Esophagus muscularis mucosa (tissue), 3 donors: ENCODE measurements at regions not wholly inside any gene's neighbourhood (a gene's known extent, or its start where the extent isn't known, plus 50 kb on each side); places are given as distances from the start of the nearest gene placed in this dataset.

Experiments used
- CTCF ChIP-seq, 3 experiments: fragments of 200-600 bp in 2 of 3; fragments of 450-650 bp in 1 of 3; sonication (generic) in 2 of 3; IDR thresholded peaks; one replicate each; pipeline ENCODE4 v1.5.1; 2017 to 2019; ENCODE audit warnings: antibody characterized with exemption in 3 of 3, mild to moderate bottlenecking in 2 of 3, moderate library complexity in 1 of 3
- POLR2A ChIP-seq: fragments of 450-650 bp; IDR thresholded peaks from one replicate; pipeline ENCODE4 v1.6.1; 2017; ENCODE audit warnings: antibody characterized with exemption, moderate library complexity, mild to moderate bottlenecking, low read depth
- POLR2AphosphoS5 ChIP-seq, 2 donors: sonication (generic); formaldehyde crosslinking; IDR thresholded peaks; one replicate each; pipeline ENCODE4 v1.6.1; 2017; ENCODE audit warnings: antibody characterized with exemption in 2 of 2

- TF ChIP-seq CTCF (IDR thresholded peaks at IDR 0.05): no peak
- TF ChIP-seq POLR2AphosphoS5 (IDR thresholded peaks at IDR 0.05): no peak
- TF ChIP-seq POLR2A: no peak
Observed at GRCh38 chr2:236790963-236791362, 221.3 kb downstream of the ACKR3 start.
